CD8-positive, alpha-beta memory T cell (primary cell): ENCODE measurements at regions not wholly inside any gene's neighbourhood (a gene's known extent, or its start where the extent isn't known, plus 50 kb on each side); places are given as distances from the start of the nearest gene placed in this dataset.

Experiments used
- CTCF ChIA-PET: fragments of 350-600 bp; sonication (Branson Sonifier 250); formaldehyde crosslinking; loops from one replicate; lab custom pipeline; 2021; ENCODE audit warnings: antibody characterized with exemption; lab: Charles Lee
- POLR2A ChIA-PET: fragments of 350-600 bp; sonication (Branson Sonifier 250); formaldehyde crosslinking; loops from one replicate; lab custom pipeline; 2021; ENCODE audit warnings: antibody characterized with exemption; lab: Charles Lee
- DNase-seq, 5 donors: peaks; one replicate each; pipeline versions ENCODE4 v3.0.0 to v3.0.0-alpha.2; 2020 to 2022; ENCODE audit warnings: mixed read lengths in 1 of 5
- H3K27ac ChIP-seq: one replicate; pipeline ENCODE4 v1.7.0; 2013; ENCODE audit warnings: low read depth, mild to moderate bottlenecking, low read length, moderate library complexity
- H3K27me3 ChIP-seq: 2 replicates; pipeline ENCODE4 v1.7.0; 2013; ENCODE audit warnings: low read length, mild to moderate bottlenecking; ENCODE audit not compliant: insufficient read depth, poor library complexity, severe bottlenecking
- H3K36me3 ChIP-seq: 2 replicates; pipeline ENCODE4 v1.7.0; 2013; ENCODE audit warnings: mild to moderate bottlenecking, low read length, moderate library complexity; ENCODE audit not compliant: insufficient read depth
- H3K4me1 ChIP-seq: 2 replicates; pipeline ENCODE4 v1.7.0; 2013; ENCODE audit warnings: mild to moderate bottlenecking, low read length, moderate library complexity; ENCODE audit not compliant: insufficient read depth
- H3K4me3 ChIP-seq: 2 replicates; pipeline ENCODE4 v1.7.0; 2013; ENCODE audit warnings: mild to moderate bottlenecking, low read length
- H3K9me3 ChIP-seq: 2 replicates; pipeline ENCODE4 v1.7.0; 2013; ENCODE audit warnings: mild to moderate bottlenecking, low read length
- H3K27ac Mint-ChIP-seq, 8 donors: one replicate each; pipeline ENCODE4 v1.8.0; 2020 to 2021; ENCODE audit warnings: mixed read lengths in 8 of 8, mild to moderate bottlenecking in 6 of 8, inconsistent platforms in 3 of 8, moderate library complexity in 3 of 8
- H3K27me3 Mint-ChIP-seq, 2 donors: one replicate each; pipeline ENCODE4 v1.8.0; 2020 to 2021; ENCODE audit warnings: mixed read lengths in 2 of 2, mild to moderate bottlenecking in 1 of 2, moderate library complexity in 1 of 2
- H3K36me3 Mint-ChIP-seq, 3 donors: one replicate each; pipeline ENCODE4 v1.8.0; 2020 to 2021; ENCODE audit warnings: mixed read lengths in 3 of 3, inconsistent platforms in 1 of 3, mild to moderate bottlenecking in 1 of 3
- H3K4me1 Mint-ChIP-seq, 3 donors: one replicate each; pipeline ENCODE4 v1.8.0; 2020 to 2021; ENCODE audit warnings: mixed read lengths in 3 of 3, inconsistent platforms in 1 of 3, mild to moderate bottlenecking in 1 of 3
- H3K4me3 Mint-ChIP-seq, 7 donors: one replicate each; pipeline ENCODE4 v1.8.0; 2020 to 2021; ENCODE audit warnings: mixed read lengths in 7 of 7, mild to moderate bottlenecking in 6 of 7, moderate library complexity in 4 of 7, inconsistent platforms in 2 of 7
- H3K9me3 Mint-ChIP-seq, 5 donors: one replicate each; pipeline ENCODE4 v1.8.0; 2020 to 2022; ENCODE audit warnings: mixed read lengths in 5 of 5, mild to moderate bottlenecking in 3 of 5, moderate library complexity in 2 of 5, inconsistent platforms in 1 of 5

DNA sequence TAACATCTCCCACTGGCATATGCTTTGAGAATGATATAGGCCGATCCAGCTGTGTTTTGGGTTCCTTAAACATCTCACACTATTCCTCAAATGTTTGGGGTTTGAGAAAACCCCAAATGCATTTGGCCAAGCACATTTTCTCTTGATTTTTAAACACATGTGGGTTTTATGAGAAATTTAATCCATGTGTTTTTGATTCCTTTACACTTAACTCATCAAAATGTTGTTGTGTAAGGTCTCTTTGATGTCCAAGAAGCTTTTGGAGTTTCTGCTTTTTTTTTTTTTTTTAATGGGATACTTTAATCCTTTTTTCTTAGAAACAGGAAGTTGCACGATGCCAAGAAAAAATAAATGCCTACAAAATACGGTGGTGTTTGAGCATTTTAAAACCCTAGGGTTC lies 339.8 kb upstream of the TCF4 start:
- Histone ChIP-seq H3K36me3 (no peaks in the 10 kb centered on the region), H3K27me3 (no peaks in the 10 kb centered on the region), H3K9me3 (no peaks in the 10 kb centered on the region), H3K4me3 (no peak overlapping the region), H3K4me1 (no peaks in the 10 kb centered on the region), H3K27ac (no peak overlapping the region)
- no peak overlapping the region for H3K4me3 Mint-ChIP-seq
- no peak for DNase-seq
- POLR2A ChIA-PET, result no interaction called here
- H3K4me1 Mint-ChIP-seq, result no peaks in the 10 kb centered on the region
- H3K27me3 Mint-ChIP-seq, result no peaks in the 10 kb centered on the region
- no peak overlapping the region for H3K27ac Mint-ChIP-seq
- CTCF ChIA-PET, result no interaction called here
- peaks cover 0 to 9% (median 4%) of the 10 kb centered on the region in 5 donors for H3K9me3 Mint-ChIP-seq
- H3K36me3 Mint-ChIP-seq, result no peaks in the 10 kb centered on the region

GRCh38 chr18:55925772-55926171 lies 337.8 kb upstream of the TCF4 start:
- Histone ChIP-seq H3K4me3 (no peak overlapping the region), H3K36me3 (no peaks in the 10 kb centered on the region), H3K27me3 (no peaks in the 10 kb centered on the region), H3K27ac (no peak overlapping the region), H3K4me1 (no peaks in the 10 kb centered on the region), H3K9me3 (no peaks in the 10 kb centered on the region)
- DNase-seq, result no peak
- Mint-ChIP-seq H3K27me3 (no peaks in the 10 kb centered on the region), H3K27ac (no peak overlapping the region), H3K4me1 (no peaks in the 10 kb centered on the region), H3K9me3 (peaks cover 0 to 19% (median 2%) of the 10 kb centered on the region in 5 donors), H3K4me3 (no peak overlapping the region), H3K36me3 (no peaks in the 10 kb centered on the region)
- ChIA-PET POLR2A (no interaction called here), CTCF (no interaction called here)

GRCh38 chr18:55920063-55920462 lies 332.1 kb upstream of the TCF4 start:
- CTCF ChIA-PET, result no interaction called here
- no peaks in the 10 kb centered on the region for H3K4me1 Mint-ChIP-seq
- Histone ChIP-seq H3K27ac (no peak overlapping the region), H3K4me3 (no peak overlapping the region), H3K36me3 (no peaks in the 10 kb centered on the region), H3K4me1 (no peaks in the 10 kb centered on the region), H3K27me3 (no peaks in the 10 kb centered on the region), H3K9me3 (no peaks in the 10 kb centered on the region)
- H3K27ac Mint-ChIP-seq, result no peak overlapping the region
- H3K27me3 Mint-ChIP-seq, result peaks cover 0 to 2% of the 10 kb centered on the region in 2 donors
- H3K36me3 Mint-ChIP-seq, result no peaks in the 10 kb centered on the region
- no peak overlapping the region for H3K4me3 Mint-ChIP-seq
- POLR2A ChIA-PET, result no interaction called here
- H3K9me3 Mint-ChIP-seq, result peaks cover 3 to 13% (median 5%) of the 10 kb centered on the region in 5 donors
- no peak for DNase-seq

- Mint-ChIP-seq H3K27me3 (peaks cover 0 to 2% of the 10 kb centered on the region in 2 donors), H3K36me3 (no peaks in the 10 kb centered on the region), H3K4me3 (no peak overlapping the region), H3K9me3 (peaks cover 3 to 13% (median 4%) of the 10 kb centered on the region in 5 donors), H3K27ac (no peak overlapping the region), H3K4me1 (no peaks in the 10 kb centered on the region)
- Histone ChIP-seq H3K36me3 (no peaks in the 10 kb centered on the region), H3K27ac (no peak overlapping the region), H3K4me1 (no peaks in the 10 kb centered on the region), H3K4me3 (no peak overlapping the region), H3K27me3 (no peaks in the 10 kb centered on the region), H3K9me3 (no peaks in the 10 kb centered on the region)
- POLR2A ChIA-PET, result no interaction called here
- no peak for DNase-seq
- CTCF ChIA-PET, result no interaction called here
These were observed 330.5 kb upstream of the TCF4 start for GRCh38 chr18:55918444-55918843.

GRCh38 chr18:55912919-55913318 lies 324.9 kb upstream of the TCF4 start:
- H3K27me3 ChIP-seq, result no peaks in the 10 kb centered on the region
- H3K4me1 Mint-ChIP-seq, result no peaks in the 10 kb centered on the region
- H3K36me3 Mint-ChIP-seq, result no peaks in the 10 kb centered on the region
- H3K4me1 ChIP-seq, result no peaks in the 10 kb centered on the region
- ChIA-PET CTCF (no interaction called here), POLR2A (no interaction called here)
- no peaks in the 10 kb centered on the region for H3K36me3 ChIP-seq
- no peak overlapping the region for H3K4me3 Mint-ChIP-seq
- no peaks in the 10 kb centered on the region for H3K9me3 ChIP-seq
- peaks cover 0 to 12% (median 5%) of the 10 kb centered on the region in 5 donors for H3K9me3 Mint-ChIP-seq
- H3K27me3 Mint-ChIP-seq, result no peaks in the 10 kb centered on the region
- H3K4me3 ChIP-seq, result no peak overlapping the region
- no peak overlapping the region for H3K27ac ChIP-seq
- DNase-seq, result no peak
- H3K27ac Mint-ChIP-seq, result no peak overlapping the region

GRCh38 chr18:55912071-55912470 lies 324.1 kb upstream of the TCF4 start:
- no peak overlapping the region for H3K4me3 ChIP-seq
- H3K27me3 Mint-ChIP-seq, result no peaks in the 10 kb centered on the region
- H3K4me1 Mint-ChIP-seq, result no peaks in the 10 kb centered on the region
- DNase-seq, result no peak
- CTCF ChIA-PET, result no interaction called here
- H3K27me3 ChIP-seq, result no peaks in the 10 kb centered on the region
- no peak overlapping the region for H3K4me3 Mint-ChIP-seq
- peaks cover 0 to 7% (median 5%) of the 10 kb centered on the region in 5 donors for H3K9me3 Mint-ChIP-seq
- H3K9me3 ChIP-seq, result no peaks in the 10 kb centered on the region
- H3K4me1 ChIP-seq, result no peaks in the 10 kb centered on the region
- H3K36me3 Mint-ChIP-seq, result no peaks in the 10 kb centered on the region
- no peak overlapping the region for H3K27ac Mint-ChIP-seq
- no peak overlapping the region for H3K27ac ChIP-seq
- POLR2A ChIA-PET, result no interaction called here
- H3K36me3 ChIP-seq, result no peaks in the 10 kb centered on the region

DNA sequence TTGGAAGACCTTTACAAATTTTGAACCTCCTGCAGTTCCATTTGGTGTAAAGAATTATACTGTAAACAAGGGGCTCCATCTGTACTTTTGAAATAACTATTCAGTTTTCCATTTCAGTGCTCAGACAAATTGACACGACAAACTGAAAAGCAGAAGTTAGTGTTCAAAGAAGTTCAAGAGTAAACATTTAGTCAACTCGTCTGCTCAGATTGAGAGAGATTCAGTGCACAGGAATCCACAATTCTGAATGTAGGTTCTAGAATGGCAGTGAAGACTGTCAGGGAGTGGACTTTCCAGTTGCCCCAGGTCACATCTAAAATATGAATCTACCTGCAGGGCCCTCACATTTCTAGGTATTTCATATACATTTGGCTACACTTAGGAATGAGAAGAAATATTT lies 322.3 kb upstream of the TCF4 start:
- ChIA-PET CTCF (no interaction called here), POLR2A (no interaction called here)
- Histone ChIP-seq H3K4me1 (no peaks in the 10 kb centered on the region), H3K9me3 (no peaks in the 10 kb centered on the region), H3K36me3 (no peaks in the 10 kb centered on the region), H3K4me3 (no peak overlapping the region), H3K27me3 (no peaks in the 10 kb centered on the region), H3K27ac (no peak overlapping the region)
- Mint-ChIP-seq H3K4me3 (no peak overlapping the region), H3K27me3 (no peaks in the 10 kb centered on the region), H3K9me3 (peaks cover 2 to 7% (median 5%) of the 10 kb centered on the region in 5 donors), H3K4me1 (no peaks in the 10 kb centered on the region), H3K27ac (no peak overlapping the region), H3K36me3 (no peaks in the 10 kb centered on the region)
- no peak for DNase-seq

DNA sequence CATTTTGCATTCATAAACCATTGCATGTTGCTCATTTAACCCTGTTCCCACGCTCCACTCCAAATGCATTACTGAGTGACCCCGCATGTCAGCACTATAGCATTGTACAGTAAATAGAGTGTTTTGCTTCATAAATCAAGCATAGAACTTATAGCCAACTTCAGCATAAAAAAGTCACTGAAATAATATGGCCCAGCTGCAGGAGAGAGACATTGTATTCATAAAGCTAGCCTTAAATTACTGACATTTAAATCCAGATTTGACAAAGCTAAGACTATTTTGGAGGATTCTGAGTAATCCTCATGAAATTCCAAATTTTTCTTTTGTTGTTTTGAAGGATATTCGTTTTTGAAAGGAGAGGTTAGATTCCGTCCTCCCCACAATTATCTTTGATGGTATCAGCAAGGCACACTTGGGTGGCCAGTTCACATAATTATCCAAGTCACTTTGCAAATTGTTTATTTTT lies 320.9 kb upstream of the TCF4 start:
- Histone ChIP-seq H3K36me3 (no peaks in the 10 kb centered on the region), H3K9me3 (no peaks in the 10 kb centered on the region), H3K4me3 (no peak overlapping the region), H3K27ac (no peak overlapping the region), H3K27me3 (no peaks in the 10 kb centered on the region), H3K4me1 (no peaks in the 10 kb centered on the region)
- Mint-ChIP-seq H3K27ac (no peak overlapping the region), H3K4me1 (no peaks in the 10 kb centered on the region), H3K36me3 (no peaks in the 10 kb centered on the region), H3K9me3 (peaks cover 2 to 7% (median 5%) of the 10 kb centered on the region in 5 donors), H3K27me3 (no peaks in the 10 kb centered on the region), H3K4me3 (no peak overlapping the region)
- POLR2A ChIA-PET, result no interaction called here
- CTCF ChIA-PET, result no interaction called here
- no peak for DNase-seq
